Pons (tissue), 1 donor: ENCODE measurements at regions not wholly inside any gene's neighbourhood (a gene's known extent, or its start where the extent isn't known, plus 50 kb on each side); places are given as distances from the start of the nearest gene placed in this dataset.

Source experiments
- DNase-seq: peaks from one replicate; pipeline ENCODE4 v3.0.0-alpha.2; 2016; ENCODE audit warnings: low spot score

DNA sequence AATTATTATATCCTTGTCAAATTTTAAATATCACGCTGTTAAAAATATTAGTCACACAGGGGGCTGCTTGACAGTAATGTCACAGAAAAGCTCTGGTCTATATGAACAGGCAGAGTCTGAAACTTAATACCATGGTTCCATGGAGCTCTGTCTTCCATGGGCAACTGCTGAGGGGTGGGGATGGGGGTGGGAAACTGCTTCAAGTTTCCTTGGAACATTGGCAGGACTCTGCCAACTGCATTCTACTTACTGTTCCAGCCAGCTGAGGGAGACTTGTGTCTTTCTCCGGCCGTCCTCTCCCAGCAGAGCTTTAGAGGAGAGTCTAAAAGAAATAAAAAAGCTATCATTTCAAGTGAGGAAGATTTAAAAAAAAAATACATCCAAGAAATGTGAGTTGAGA lies 348.7 kb downstream of the ZIC1 start:
- no peak for DNase-seq

DNA sequence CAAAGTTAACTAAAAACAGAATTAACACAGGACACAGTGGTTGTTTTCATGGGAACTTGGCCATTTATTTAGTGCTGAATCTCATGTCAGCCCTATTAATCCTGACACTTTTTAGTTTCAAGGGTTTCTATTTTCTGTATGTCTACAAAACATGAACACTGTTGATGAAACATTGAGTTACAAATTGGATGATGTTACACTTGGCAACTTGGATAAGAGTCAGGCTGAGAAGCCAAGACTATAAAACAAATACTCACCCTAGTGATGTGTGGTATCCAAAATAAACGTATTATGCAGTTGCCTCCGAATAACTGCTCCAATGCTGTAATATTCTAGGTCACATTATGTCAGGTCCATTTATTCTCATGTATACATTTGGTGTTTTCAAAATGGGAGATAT lies 349.6 kb downstream of the ZIC1 start:
- peak; percentile 14 for DNase-seq

DNA sequence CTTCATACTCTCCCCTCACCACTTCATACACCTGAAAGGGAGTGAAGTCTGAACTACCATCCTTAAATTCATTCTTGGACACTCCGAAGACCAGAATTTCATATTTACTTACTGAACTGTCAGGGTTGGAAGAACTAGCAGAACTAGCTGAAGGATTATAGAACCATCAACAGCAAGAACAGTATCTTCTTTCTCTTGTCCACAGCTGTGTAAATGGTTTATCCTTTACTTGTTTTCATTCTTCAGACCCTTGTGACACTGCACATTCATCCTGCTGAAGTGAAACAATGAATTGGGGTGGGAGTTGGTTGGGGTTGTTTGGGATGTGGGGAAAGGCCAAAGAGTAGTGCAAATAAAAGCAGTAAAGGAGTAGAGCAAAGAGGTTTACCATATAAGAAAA lies 350.9 kb downstream of the ZIC1 start:
- DNase-seq = no peak

DNA sequence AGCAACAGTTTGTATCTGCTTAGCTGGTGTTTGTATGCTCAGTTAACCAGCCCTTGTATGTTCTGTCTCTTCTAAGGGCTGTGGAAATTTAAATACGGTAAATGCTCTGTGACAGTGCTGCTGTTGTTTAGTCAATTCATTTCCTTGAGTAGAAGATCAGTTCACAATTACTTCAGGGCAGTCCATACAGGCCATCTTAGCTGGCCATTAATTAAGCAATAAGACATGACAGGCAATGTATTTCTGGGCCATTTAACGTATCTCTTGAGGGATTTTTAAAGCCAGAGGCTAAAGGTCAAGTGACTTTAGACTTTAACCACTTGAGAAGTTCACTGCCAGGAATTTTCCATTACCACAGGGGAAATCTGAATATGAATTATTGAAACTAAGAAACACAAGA lies 351.8 kb downstream of the ZIC1 start:
- DNase-seq = no peak

DNA sequence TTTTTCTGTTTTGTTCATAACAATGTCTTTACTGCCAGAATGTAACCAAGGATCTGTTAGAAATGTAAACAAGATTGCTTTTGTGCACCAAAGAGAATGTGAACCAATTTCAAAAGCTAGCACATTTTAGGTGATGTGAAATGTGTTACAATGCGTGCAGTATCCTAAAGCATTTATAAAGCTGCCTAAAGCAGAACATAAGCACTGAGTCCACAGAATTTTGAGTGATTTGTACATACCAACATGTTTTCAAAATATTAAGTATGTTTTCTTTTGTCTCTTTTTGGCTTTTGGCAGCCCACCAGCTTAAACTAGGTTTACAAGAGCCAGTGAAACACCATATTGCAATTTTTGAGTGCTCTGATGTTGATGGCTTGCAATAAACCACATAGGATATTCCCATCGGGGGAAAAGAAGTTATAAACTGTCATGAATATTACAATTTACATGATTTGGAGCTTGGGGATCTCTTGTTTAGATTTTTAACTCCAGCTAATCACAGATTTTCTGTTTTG lies 364.0 kb downstream of the ZIC1 start:
- DNase-seq = no peak

DNA sequence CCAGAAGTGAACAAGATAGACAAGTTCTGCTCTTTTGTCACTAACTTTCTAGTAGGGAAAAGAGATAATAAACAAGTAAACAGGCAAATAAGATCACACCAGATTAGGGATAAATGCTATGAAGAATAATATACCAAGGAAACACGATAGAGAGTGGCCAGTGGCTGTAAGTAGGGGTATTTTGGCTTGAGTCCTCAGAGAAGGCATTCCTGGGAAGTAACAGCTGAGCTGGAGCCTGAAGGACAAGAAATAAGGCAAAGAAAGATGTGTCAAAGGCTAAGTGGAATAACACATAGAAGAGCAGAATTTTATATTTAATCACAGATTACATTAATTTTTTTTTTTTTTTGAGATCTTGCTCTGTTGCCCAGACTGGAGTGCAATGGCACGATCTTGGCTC lies 366.2 kb downstream of the ZIC1 start:
- DNase-seq = no peak

DNA sequence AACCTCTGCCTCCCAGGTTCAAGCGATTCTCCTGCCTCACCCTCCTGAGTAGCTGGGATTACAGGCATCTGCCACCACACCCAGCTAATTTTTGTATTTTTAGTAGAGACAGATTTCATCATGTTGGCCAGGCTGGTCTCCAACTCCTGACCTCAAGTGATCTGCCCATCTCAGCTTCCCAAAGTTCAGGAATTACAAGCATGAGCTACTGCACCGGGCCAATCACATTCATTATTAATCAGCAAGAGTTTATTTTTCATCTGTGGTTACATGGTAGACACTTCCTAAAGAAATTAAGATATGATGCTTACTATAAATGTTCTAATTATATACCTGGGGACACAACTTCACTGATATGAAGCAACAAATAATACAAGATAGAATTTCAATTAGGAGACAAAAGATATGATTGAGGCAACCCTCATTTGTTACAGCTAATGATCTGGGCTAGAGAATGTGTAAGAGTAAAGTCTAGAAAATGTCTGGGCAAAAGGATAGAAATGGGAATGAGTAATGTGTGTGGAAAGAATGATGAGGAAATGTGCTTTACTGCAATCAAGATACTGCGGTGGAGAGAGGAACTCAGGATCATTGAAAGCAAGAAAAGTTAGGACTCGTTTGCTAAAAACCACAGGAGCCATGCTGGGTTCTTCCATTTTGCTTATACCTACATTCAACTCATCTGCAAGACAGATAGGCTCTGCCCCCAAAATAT lies 366.8 kb downstream of the ZIC1 start:
- no peak for DNase-seq

DNA sequence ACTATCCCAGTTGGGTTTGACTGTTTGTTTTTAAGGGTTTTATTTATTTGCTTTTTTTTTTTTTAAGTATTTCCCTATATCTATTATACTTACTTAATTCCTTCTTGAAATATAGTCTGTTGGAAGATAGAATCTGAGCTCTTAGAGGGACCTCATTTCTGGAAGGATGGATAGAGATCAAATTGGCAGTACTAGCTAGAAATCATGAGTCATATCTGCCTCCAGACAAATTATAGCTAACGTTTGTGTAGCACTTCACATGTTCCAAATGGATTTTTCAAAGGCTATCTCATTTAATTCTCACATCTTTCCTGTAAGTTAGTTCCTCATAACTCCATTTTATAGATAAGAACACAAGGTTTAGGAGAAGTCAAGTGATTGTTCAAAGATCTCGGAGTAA lies 384.7 kb downstream of the ZIC1 start:
- DNase-seq = no peak

DNA sequence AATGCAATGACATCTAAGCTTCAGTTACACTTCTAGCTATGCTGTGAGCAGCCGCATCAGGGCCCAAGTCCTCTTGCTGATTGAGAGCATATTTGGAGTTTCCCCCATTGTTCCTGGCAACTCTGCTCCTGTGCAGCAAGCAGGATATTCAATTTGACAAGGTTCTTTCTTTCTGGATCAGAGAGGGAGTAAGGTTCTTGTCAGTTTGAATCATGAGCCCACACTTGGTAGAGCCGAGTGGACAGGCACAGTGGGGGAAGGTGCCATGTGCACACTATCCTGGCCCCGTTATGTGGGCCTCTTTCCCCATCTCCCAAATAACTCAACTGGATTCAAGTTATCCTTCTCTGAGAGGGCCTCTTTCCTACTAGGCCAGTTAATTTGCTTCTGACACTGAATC lies 385.4 kb downstream of the ZIC1 start:
- DNase-seq = no peak

DNA sequence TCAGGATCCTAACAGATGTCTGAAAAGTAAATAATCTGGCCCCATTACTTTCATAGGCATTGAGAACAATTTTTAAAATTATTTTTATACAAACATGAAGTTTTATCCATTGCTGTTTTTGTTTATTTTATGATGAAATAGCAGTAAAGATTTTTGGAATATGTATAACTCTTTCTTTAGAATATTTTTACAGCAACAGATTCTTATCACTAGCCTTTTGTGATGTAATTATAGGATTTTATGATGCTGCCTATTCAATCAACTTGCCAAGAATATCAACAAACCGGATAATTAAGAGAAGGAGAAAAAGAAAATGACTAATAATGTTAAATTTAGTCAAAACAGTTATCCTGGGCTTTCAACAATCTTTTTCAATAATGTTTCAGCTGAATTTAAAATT lies 386.3 kb downstream of the ZIC1 start:
- DNase-seq = no peak

DNA sequence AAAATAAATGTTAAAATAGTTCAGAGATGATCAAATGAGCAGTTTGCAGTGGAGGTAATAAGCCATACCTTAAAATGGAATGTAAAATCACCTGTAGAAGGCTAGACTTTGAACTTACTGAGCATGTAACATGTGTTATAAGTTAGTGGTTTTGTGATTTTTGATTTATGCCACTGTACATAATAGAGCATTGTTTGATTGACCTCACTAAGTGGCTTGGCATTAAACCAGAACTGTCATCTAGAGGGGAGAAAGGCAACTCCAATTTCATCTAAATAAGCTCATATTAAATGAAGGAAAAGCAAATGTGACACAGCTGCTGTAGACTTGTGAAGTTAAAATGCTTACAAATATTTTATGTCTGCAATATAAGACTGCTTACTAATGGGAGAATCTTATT lies 387.9 kb downstream of the ZIC1 start:
- DNase-seq = no peak

DNA sequence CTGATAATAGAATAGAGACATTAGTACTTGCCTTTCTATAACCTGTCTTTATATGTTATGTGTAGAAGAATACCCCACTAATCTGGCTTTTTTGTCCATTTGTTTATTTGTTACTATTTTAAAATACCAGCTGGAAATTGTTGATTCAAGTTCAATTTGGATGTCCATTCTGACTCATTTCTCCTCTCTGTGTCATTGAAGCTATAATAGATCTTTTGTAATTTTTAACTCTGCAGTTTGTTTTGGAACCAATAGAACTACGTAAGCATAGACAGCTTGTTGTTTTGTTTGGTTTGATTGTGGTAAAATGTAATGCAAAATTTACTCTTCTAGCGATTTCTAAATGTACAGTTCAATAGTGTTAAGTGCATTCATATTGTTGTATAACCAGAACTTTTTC lies 390.4 kb downstream of the ZIC1 start:
- peak; percentile 17 for DNase-seq

DNA sequence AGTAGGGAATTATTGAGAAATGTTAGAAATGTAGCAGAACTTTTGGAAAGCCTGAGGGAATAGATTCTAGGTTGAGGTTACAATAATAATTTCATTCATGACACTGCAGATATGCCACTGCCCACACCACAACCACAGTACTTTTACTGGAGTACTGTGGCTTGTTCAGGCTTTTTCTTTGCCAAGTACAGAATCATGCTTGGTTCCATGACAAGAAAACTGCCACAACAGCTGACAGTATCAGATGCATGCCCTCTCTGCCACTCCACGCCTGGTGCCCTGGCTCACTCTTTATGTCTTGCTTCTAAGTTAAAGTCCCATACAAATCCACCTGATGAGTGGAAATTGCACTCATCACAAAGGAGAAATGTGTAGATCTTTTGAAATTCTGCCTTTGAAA lies 398.6 kb downstream of the ZIC1 start:
- DNase-seq = no peak

DNA sequence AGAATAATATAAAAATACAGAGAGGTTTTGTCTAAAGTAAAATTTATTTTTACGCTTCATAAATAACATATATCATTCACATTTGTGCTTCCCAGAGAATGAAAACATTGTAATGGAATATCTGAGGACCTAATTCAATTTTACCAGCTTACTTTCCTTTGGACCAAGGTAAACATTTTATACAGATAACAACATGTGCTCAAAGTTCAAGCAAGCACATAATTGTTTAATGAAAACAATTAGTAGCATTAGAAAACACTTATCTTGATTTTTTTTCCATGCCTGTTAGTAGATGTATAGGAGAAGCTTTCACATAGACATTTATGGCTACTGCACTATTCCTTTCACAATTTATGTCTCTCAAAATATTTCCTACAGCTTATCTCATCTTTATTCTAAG lies 400.0 kb downstream of the ZIC1 start:
- no peak for DNase-seq

DNA sequence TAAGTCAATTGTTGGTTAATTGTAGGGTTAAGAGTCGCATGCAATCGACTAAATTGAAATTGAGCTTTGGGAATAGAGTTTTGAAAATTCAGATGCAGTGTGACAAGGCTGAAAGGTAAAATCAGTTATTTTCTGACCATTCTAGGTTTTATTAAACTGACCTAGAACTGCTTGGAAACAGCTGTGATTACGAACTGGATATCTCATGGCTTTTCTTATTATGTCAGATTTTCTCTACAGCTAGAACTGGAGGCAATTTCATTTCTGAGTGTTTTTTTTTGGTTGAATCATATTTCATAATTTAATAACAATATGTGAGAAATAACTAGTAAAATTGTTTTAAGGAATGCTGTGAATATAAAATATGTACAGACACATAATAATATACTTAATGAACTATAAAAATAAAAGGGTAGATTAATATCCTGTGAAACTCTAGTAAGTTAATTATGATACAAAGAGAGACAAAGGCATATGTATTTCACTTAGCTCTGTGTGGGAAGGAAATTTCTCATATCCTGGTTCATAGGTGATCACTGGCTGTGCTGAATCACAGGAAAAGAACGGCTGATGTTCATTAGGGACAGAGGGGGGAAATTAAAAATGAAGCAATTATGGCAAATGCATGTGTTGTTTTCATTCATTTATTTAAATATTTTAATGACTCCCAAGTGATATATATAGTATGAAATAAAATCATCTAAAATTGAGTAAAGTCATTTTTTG lies 403.2 kb downstream of the ZIC1 start:
- no peak for DNase-seq

DNA sequence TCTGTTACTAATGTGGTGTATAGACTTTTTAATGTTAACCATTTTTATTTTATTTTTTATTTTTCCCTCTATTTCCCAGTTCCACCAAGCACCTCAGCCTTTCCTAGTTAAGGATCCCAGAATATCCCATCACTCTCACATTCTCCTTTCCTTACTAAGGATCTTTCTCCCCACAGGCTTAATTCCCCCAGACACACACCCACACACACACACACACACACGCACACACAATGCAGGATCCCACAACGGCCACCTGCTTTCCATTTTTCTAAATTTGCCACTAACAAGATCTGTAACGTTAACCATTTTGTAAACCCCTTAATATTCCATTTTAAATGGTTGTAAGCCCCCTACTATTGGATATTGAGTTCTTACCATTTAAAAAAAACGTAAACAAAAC lies 404.1 kb downstream of the ZIC1 start:
- DNase-seq = no peak

DNA sequence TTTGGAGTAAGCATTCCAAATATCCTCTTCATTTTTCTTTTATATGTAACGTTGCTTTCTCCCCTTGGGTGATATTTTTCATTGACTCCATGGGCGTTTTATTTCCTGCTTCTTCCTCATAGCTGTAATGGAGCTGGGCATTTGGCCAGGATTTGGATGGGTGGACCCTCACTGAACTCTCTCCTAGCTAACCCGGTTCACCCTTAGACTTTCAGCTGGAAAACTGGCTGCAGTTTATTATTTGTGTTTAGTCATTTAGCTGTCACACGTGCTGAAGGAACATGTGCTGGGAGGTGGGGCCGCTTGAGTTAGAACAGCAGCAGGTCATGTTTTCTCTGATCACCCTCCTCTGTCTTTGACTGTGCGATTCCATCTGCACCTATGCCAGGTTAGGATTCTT lies 407.6 kb downstream of the ZIC1 start:
- no peak for DNase-seq

DNA sequence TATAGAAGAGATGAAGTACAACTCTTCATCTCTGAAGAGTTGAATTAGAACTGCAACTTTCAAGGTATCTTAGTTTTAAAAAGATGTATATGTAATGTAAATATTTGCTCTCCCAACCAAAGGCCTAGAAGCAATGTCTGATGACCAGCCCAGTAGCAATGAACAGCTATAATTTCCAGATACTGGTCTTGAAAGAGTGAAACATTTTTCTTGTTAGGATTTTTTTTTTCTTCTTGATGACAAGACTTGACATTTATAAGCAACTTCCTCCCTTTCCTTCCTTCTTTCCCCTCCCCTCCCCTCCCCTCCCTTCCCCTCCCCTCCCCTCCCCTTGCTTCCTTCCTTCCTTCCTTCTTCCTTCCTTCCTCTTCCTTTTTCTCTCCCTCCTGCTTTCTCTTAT lies 423.4 kb downstream of the ZIC1 start:
- no peak for DNase-seq

DNA sequence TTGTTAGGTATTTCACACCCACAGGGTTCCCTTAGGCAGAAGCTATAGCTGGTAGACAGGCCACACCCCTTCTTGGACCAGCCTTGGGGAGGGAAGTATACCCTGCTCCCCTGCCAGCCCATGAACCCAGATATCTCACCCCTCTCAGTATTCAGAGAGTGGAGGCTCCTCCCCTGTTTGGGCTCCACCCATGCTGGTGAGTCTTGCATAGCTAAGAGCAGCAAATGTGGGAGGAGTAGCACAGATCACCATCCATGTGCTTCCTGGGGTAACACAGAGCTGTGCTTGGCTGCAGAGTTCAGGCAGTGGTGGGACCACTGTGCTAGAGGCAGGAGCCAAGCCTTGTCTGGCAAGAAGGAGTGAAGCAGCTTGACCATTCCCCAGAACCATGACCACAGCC lies 427.2 kb downstream of the ZIC1 start:
- DNase-seq = no peak

DNA sequence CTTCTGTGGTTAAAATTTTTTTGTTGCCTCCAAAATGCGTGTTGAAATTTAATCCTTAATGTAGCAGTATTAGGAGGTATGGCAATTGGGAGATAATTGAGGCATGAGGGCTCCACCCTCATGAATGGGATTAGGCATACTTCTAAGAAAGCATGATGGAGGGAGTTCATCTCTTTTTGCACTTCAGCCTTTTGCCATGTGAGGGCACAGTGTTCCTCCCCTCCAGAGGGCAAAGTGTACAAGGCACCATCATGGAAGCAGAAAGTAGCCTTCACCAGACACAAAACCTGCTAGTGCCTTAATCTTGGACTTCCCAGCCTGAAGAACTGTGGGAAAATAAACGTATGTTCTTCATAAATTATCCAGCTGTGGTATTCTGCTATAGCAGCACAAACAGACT lies 429.5 kb downstream of the ZIC1 start:
- no peak for DNase-seq

DNA sequence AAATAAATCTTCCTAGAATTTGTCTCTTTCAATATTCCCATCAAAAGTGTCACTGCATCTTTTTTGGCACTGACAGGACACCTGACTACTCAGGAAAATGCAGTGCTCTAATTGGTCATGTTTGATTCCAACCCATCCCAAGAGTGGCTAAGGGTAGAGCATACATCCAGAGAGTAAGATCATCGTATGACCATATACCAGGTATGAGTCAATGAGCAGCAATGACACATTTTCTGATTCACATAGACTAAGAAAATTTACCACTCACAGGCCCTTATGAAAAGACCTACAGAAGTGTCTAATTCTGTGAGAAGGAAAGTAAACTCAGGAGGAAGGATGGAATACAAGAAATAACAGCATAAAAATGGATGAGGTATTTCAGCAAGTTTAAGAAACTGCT lies 434.2 kb downstream of the ZIC1 start:
- DNase-seq = no peak

DNA sequence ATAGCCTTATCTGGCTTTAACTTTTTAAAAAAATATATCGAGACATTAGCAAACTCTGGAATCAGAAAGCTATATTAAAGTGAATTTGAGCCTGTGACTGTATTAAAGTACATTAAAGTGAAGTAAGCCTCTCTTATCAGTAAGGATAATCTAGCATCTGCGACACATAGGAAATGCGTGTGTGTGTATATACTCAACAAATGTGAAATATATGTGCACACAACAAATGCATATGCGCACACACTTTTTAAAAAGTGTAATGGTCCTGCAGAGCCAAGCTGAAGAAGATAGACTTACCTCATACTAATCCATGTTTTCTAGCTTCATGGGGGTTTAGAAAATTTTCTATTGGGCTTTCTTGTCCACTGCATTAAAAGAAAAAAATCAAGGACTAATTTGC lies 437.1 kb downstream of the ZIC1 start:
- DNase-seq = no peak

DNA sequence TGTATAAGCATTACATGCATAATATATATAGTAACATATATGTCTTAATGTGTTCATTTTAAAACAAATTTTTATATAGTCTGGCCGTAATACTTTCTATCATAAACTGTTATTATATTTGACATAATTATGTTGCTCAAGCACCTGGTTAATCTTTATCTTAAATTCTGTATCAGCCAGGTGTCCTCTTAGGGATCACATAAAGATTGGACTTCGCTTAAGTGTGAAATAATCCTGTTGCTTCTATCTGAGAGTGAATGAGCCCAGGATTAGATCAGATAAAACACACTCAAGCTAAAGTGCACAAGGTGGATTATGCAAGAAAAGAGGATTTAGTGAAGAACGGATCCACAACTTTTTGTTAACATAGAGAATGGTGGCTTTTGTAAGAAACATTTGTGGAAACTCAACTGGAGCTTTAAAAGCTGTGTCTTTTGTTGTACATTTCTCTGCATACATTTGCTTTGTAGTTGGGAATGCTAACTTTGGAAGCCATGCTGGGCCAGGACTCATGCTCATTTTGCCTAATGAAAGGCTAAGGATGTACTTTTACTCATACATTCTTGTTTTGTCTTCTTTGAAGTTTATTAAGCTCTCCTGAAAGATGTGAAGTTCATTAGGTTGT lies 437.8 kb downstream of the ZIC1 start:
- DNase-seq = no peak
